Heart left ventricle (tissue), 13 donors: ENCODE measurements at regions not wholly inside any gene's neighbourhood (a gene's known extent, or its start where the extent isn't known, plus 50 kb on each side); places are given as distances from the start of the nearest gene placed in this dataset.
"Not testable (repeated sequence)": the region's sequence is repeated elsewhere in the genome, so short reads cannot be mapped to it uniquely, and the experiment has no call there.

Experiments
- CTCF ChIP-seq, 12 donors: fragments of 200-600 bp; sonication (generic) in 4 of 12; IDR thresholded peaks; one replicate each; pipeline versions ENCODE4 v1.5.0 to v1.8.0; 2018 to 2022; ENCODE audit warnings: antibody characterized with exemption in 12 of 12, mild to moderate bottlenecking in 5 of 12
- POLR2A ChIP-seq, 2 donors: fragments of 450-650 bp; IDR thresholded peaks; one replicate each; pipeline ENCODE4 v1.6.1; 2017; ENCODE audit warnings: antibody characterized with exemption in 2 of 2, mild to moderate bottlenecking in 2 of 2, moderate library complexity in 2 of 2
- donor health status: ischemic (EF 13 %, LVEDD 7.1; RV severe dilation, severe dysfunction).
- donor health status: DM: no; HTN: yes; CAD: no.
- donor health status: DM: no; HTN: no; CAD: no.
- donor health status: ischemic (EF 25% LVEDD 6.9; RV normal size, moderate dysfunction).
- donor health status: ischemic (EF 25% LVEDD 5.7; RV mildly dilated, moderate dysfunction).
- donor health status: ischemic (EF 35%, LVEDD 5.7; RV mildly dilated, moderate dysfunction).
- donor health status: nonischemic (EF 11% LVEDD 7.7; RV severe dilation, severe dysfunction).
- donor health status: DM: yes; HTN: yes; CAD: no.
- donor health status: PGD.
- donor health status: ischemic (EF 29% LVEDD 5.4; RV normal size, mild dysfunction).
- donor health status: nonischemic (EF 23%, LVEDD 6.1; RV moderate dilation, normal function).

GRCh38 chr2:94641397-94641796 is 229.8 kb upstream of the TEKT4 start:
- not testable (repeated sequence) for TF ChIP-seq CTCF, POLR2A (IDR thresholded peaks at IDR 0.05)
